Left ventricle myocardium inferior (tissue), 1 donor: ENCODE measurements at regions not wholly inside any gene's neighbourhood (a gene's known extent, or its start where the extent isn't known, plus 50 kb on each side); places are given as distances from the start of the nearest gene placed in this dataset.

Experiments
- DNase-seq: peaks from one replicate; pipeline ENCODE4 v3.0.0-alpha.2; 2020
- H3K27ac ChIP-seq: fragments of 200-600 bp; replicated peaks from 2 replicates; pipeline ENCODE4 v1.8.0; 2021
- H3K27me3 ChIP-seq: fragments of 200-600 bp; 2 replicates; pipeline ENCODE4 v1.8.0; 2021; ENCODE audit warnings: low read depth
- H3K36me3 ChIP-seq: fragments of 200-600 bp; 2 replicates; pipeline ENCODE4 v1.8.0; 2021
- H3K4me1 ChIP-seq: fragments of 200-600 bp; 2 replicates; pipeline ENCODE4 v1.8.0; 2021
- H3K4me3 ChIP-seq: fragments of 200-600 bp; 2 replicates; pipeline ENCODE4 v1.8.0; 2021; ENCODE audit warnings: mild to moderate bottlenecking, moderate library complexity
- H3K9me3 ChIP-seq: fragments of 200-600 bp; replicated peaks from 2 replicates; pipeline ENCODE4 v1.8.0; 2021
- intact Hi-C: fragments of 100-400 bp; cut with micrococcal nuclease; formaldehyde crosslinking; loops from one replicate; pipeline ENCODE4 v1.11.0; 2022
- TF ChIP-seq, protein P1 (sequence below): fragments of 200-600 bp; IDR thresholded peaks from 2 replicates; pipeline ENCODE4 v1.8.0; 2021; ENCODE audit warnings: antibody characterized with exemption, mild to moderate bottlenecking, borderline replicate concordance
- donor health status: DM: no; HTN: yes; CAD: no; lungs with severe emphysema.

- Histone ChIP-seq H3K4me3 (no peak overlapping the region), H3K4me1 (peaks cover 98% of the 10 kb centered on the region), H3K9me3 (no peaks in the 10 kb centered on the region), H3K27ac (peak overlapping the region; percentile 85), H3K36me3 (no peaks in the 10 kb centered on the region), H3K27me3 (no peaks in the 10 kb centered on the region)
- TF ChIP-seq, protein P1, sequence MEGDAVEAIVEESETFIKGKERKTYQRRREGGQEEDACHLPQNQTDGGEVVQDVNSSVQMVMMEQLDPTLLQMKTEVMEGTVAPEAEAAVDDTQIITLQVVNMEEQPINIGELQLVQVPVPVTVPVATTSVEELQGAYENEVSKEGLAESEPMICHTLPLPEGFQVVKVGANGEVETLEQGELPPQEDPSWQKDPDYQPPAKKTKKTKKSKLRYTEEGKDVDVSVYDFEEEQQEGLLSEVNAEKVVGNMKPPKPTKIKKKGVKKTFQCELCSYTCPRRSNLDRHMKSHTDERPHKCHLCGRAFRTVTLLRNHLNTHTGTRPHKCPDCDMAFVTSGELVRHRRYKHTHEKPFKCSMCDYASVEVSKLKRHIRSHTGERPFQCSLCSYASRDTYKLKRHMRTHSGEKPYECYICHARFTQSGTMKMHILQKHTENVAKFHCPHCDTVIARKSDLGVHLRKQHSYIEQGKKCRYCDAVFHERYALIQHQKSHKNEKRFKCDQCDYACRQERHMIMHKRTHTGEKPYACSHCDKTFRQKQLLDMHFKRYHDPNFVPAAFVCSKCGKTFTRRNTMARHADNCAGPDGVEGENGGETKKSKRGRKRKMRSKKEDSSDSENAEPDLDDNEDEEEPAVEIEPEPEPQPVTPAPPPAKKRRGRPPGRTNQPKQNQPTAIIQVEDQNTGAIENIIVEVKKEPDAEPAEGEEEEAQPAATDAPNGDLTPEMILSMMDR = no peak
- no peak for DNase-seq
- intact Hi-C loops = no loop called here
Observed at GRCh38 chr9:109912082-109912582, 132.1 kb downstream of the PALM2AKAP2 start.

- no peaks in the 10 kb centered on the region for H3K27me3 ChIP-seq
- no peaks in the 10 kb centered on the region for H3K36me3 ChIP-seq
- peaks cover 99% of the 10 kb centered on the region for H3K4me1 ChIP-seq
- DNase-seq = no peak
- TF ChIP-seq, protein P1 = no peak
- H3K27ac ChIP-seq = peak overlapping the region; percentile 85
- H3K4me3 ChIP-seq = no peak overlapping the region
- no peaks in the 10 kb centered on the region for H3K9me3 ChIP-seq
- intact Hi-C loops = no loop called here
Observed at GRCh38 chr9:109912726-109913460, 132.9 kb downstream of the PALM2AKAP2 start.

DNA sequence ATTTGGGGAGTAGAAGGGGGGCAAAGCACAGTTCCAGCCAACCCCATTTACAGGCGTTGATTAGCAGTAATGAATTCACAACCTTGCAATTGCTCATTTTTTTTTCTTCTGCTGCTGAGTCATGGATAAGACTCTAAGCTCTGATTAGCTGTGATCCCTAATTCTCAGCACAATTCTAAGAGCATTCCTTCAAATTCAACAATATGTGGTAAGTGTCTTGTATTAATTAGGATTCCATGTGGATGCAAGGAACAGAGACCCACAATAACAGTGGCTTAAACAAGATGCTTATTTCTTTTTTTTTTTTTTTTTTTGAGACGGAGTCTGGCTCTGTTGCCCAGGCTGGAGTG lies 133.4 kb downstream of the PALM2AKAP2 start:
- H3K27me3 ChIP-seq = no peaks in the 10 kb centered on the region
- TF ChIP-seq, protein P1 = no peak
- no peaks in the 10 kb centered on the region for H3K9me3 ChIP-seq
- intact Hi-C loops = no loop called here
- peak overlapping the region; percentile 85 for H3K27ac ChIP-seq
- peaks cover 99% of the 10 kb centered on the region for H3K4me1 ChIP-seq
- H3K4me3 ChIP-seq = no peak overlapping the region
- H3K36me3 ChIP-seq = no peaks in the 10 kb centered on the region
- DNase-seq = no peak

DNA sequence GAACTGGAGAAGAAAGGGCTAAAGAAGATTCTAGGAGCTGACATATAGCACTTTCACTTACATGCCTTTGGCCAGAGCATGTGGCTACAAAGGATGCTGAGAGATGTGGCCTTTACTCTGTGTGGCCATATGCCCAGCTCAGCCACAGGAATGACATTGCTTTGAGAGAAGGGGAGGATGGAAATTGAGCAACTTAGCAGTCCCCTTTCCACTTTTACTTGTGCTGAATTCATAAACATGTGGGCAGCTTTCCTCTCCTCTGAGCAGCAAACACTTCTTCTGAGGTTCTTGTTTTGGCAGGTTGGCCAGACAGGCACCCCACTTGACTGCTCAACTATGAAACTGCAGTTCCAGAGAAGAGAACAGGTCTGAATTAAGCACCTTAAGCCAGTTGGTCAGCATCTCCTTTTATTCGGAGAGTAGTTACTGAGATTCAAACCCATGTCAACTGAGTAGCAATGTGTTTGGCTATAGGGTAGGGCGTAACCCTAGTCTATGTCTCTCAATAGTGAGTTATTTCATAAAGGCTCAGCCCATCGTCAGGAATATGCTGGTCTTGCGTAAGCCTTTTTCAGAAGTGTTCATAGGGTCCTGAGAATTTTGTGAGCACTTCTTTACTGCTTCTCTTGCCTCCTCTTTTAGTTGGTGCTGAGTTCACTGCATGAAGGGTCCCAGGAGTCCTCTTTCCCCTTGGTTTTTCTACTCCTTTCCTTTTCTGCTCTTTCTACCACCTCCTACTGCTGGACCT lies 134.5 kb downstream of the PALM2AKAP2 start:
- Histone ChIP-seq H3K4me1 (peaks cover 98% of the 10 kb centered on the region), H3K27ac (peak overlapping the region; percentile 4), H3K9me3 (no peaks in the 10 kb centered on the region), H3K36me3 (no peaks in the 10 kb centered on the region), H3K4me3 (no peak overlapping the region), H3K27me3 (no peaks in the 10 kb centered on the region)
- intact Hi-C loops = no loop called here
- DNase-seq = no peak
- TF ChIP-seq, protein P1 = no peak

DNA sequence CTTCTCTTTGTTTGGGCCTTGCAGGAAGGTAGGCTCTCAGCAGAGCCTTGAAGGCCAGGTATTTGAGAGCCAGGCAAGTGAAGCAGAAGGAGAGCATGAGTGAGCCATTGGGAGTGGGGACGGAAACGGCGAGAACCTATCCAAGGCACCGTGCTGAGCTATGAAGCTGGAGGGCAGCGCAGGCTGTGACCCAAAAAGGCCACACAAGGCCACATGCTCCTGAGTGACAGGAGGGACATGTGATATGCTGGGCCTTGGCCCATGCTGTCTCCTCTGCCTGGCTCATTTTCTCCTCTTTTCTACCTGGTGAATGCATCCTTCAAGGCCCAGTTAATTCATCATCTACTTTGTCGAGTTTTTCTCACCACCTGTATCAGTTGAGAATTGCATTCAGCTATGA lies 136.3 kb downstream of the PALM2AKAP2 start:
- no peaks in the 10 kb centered on the region for H3K9me3 ChIP-seq
- no peak for DNase-seq
- H3K27me3 ChIP-seq = no peaks in the 10 kb centered on the region
- no peak overlapping the region for H3K4me3 ChIP-seq
- TF ChIP-seq, protein P1 = no peak
- H3K36me3 ChIP-seq = no peaks in the 10 kb centered on the region
- intact Hi-C loops = no loop called here
- H3K4me1 ChIP-seq = peaks cover 88% of the 10 kb centered on the region
- H3K27ac ChIP-seq = no peak overlapping the region
